SHP77 treated with DMSO at 0.1 percent for 48 hours (cell line): ENCODE measurements at regions not wholly inside any gene's neighbourhood (a gene's known extent, or its start where the extent isn't known, plus 50 kb on each side); places are given as distances from the start of the nearest gene placed in this dataset.

Experiments
- DNase-seq: peaks from one replicate; lab custom pipeline; 2025; lab: John Stamatoyannopoulos, UW

- DNase-seq = no peak
Measured at GRCh38 chr4:152269448-152270191, 266.3 kb downstream of the FBXW7 start.

DNA sequence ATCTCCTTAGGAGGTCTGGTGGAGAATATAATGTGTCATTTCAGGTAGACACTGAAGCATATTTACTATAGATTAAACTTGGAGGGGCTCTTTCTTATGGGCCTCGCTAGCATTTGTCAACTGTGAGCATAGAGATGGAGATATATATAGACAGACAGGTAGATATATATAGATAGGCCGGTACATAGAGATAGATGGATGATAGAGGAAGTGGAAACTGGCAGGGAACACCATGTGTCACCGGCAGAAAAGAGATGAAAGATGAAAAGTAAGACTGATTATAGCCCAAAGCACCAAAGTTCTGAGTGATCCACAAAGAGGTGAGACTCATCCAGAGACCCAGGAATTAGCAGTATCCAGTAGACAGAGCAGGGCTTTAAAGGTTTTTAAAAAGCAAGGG, 268.1 kb downstream of the FBXW7 start:
- no peak for DNase-seq

DNA sequence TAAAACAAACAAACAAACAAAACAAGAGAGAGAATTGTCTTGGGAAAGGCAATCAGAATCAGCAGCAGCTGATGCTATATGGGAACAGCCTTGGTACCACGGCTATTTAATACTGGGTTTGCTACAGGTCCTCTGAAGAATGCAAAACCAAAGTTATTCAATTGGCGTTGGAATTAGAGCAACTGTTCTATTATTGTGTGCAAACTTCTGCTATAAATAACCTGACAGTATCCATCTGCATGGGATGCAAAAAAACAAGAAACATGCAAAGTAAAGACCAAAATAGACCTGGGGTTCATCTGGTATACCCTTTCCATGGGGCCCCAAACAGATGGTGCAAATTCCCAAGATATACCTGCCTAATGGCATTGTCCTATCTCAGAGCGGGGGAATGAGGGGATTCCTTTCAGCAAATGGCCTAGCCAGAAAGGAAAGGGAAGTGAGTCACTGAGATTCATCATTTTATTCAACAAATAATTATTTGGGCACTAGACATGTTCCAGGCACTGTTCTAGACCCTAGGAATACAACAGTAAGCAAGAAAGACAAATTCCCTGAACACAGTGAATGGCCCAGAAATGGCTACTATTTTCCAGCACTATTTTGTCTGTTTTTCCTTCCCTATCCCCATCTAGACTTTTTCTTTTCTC, 268.9 kb downstream of the FBXW7 start:
- no peak for DNase-seq

GRCh38 chr4:152265149-152265621, 270.7 kb downstream of the FBXW7 start:
- DNase-seq = peak; percentile 8

- no peak for DNase-seq
Measured at GRCh38 chr4:152264106-152264505, 271.8 kb downstream of the FBXW7 start.

DNA sequence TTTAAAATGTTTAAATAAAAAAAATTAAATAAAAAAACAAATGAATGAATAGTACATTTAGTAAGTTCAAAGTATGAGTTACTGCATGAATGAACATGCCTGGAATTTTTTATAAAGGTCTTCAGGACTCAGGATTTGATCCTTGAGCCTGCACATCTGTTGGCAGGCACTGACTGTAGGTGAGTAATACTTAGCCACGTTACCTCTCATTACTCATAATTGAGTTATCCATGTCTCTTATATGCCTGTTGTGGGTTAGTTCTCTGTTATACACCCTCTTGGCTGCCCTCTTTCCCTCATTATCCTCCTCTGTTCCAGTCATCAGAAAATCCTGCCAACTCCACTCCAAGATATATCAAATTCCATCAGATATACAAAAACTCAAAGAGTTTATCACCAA, 276.0 kb downstream of the FBXW7 start:
- DNase-seq = no peak

GRCh38 chr4:152258804-152259708, 276.8 kb downstream of the FBXW7 start:
- no peak for DNase-seq

- DNase-seq = no peak
Measured at GRCh38 chr4:152258391-152258790, 277.5 kb downstream of the FBXW7 start.

- DNase-seq = no peak
Measured at GRCh38 chr4:152257601-152258066, 278.3 kb downstream of the FBXW7 start.

- DNase-seq = no peak
Measured at GRCh38 chr4:152256996-152257395, 278.9 kb downstream of the FBXW7 start.

- DNase-seq = peak; percentile 18
Measured at GRCh38 chr4:152255437-152255836, 280.5 kb downstream of the FBXW7 start.

- no peak for DNase-seq
Measured at GRCh38 chr4:152248347-152248746, 287.5 kb downstream of the FBXW7 start.

DNA sequence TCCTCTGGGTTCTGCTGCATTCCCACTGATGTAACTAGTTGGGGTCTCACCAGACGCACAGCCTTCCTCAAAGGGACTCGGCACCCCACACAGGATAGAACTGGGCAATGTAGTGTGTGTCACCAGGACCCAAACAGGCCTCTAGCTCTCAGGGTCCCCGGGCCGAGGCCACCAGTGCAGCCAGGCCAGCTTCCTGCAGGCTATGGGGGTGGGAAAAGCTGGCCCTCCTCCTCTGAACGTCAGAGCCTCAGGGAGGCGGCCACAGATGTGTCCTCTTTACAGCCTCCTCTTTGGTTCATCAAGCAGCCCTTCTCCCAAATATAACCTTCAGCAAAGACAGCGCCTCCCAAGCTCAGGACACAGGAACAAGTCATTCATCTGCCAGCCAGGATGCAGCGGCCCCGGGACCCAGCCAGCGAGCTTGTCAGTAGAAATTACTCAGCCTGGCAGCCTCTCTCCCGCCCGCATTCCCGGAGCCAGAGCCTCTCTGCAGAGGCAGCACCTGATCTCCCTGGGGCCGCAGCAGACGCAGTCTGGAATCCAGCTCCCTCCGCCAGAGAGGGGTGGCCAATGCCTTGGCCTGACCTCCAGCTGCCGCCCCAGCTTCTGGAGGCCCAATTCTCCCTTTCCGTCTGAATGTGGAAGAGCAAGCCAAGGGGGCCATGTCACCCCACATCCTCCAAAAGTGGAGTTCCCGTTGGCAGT, 288.5 kb downstream of the FBXW7 start:
- DNase-seq = no peak

DNA sequence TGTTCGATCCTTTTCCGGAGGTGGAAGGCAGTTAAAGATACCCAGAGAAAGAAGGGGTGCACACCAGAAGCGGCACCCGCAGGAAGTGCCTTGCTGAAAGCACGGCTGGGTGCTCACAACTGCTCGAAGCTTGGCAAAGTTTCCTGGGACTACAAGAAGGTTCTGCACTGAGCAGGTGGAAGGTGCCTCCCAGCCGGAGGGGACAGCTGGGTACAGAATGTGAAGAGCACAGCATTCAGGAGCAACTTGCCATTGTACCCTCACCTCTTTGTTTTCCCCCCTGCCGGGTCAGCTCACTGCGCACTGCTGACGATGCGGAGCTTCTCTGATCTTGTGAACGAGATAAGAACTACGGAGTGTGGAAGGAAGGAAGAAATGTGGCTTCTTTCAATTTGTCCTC, 289.2 kb downstream of the FBXW7 start:
- DNase-seq = no peak

DNA sequence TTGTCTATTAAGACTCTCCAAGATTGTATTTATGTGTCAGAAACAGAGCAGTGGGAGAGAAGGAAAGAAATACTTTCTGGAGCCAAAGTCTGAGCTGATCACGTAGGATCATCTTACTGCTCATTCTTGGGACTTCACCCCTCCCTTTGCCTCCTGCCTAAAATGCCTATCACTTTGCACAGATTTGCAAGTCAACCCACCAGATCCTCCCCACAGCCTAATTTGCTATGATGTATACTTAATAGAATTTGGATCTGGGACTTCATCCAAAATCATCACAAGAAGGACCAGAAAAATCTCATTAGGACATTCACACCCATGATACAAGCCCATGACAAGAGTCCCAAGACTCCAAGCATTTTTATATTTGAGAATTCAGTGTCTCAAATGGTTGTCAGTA, 290.2 kb downstream of the FBXW7 start:
- DNase-seq = no peak

- no peak for DNase-seq
Measured at GRCh38 chr4:152244659-152245058, 291.2 kb downstream of the FBXW7 start.

GRCh38 chr4:152243896-152244595, 291.8 kb downstream of the FBXW7 start:
- no peak for DNase-seq

- DNase-seq = no peak
Measured at GRCh38 chr4:152243206-152243605, 292.7 kb downstream of the FBXW7 start.

DNA sequence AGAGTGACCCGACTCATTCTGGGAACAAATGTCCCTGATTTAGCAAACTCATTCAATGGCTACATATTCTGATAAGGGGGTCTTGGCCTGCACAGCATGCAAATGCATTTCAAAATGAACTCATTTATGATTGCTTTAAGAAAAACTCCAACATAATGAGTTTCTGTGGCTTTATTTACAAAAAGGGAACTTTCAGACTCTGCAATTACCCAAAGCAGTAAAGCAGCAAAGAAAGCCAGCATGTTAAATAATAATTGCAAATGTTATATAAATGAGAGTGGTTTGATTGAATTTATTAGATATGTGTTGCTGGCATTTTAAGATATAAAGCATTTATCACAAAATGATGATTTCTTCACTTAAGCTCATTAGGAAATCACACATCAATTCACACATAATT, 295.7 kb downstream of the FBXW7 start:
- DNase-seq = no peak

- no peak for DNase-seq
Measured at GRCh38 chr4:152239216-152239615, 296.7 kb downstream of the FBXW7 start.

DNA sequence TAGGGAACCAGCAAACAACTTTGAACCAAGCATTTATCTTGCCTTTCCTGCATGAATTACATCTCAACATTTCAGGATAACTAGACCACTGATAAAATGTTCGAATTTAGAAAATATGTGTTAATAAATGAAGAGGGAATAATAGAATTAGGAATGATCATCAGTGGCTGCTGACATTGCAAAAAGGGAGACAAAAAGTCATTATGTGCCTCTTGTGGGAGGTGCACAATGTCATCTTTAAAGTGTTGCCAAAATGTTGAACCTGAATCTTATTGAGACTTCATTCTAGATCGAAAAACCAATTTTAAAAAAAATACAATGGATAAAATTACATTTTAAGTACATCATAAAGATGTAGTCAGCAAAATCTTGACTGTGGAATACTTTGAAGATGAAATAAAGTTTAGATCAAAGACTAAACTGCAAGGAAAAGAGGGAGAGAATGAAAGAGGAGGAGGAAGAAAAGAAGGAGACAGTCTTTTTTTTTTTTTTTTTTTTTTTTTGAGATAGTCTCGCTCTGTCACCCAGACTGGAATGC, 299.3 kb downstream of the FBXW7 start:
- no peak for DNase-seq
